Astrocyte of the spinal cord (primary cell): ENCODE measurements at regions not wholly inside any gene's neighbourhood (a gene's known extent, or its start where the extent isn't known, plus 50 kb on each side); places are given as distances from the start of the nearest gene placed in this dataset.

Source experiments
- DNase-seq: peaks from one replicate; pipeline ENCODE4 v3.0.0; 2011; ENCODE audit warnings: low read depth, low spot score
- H3K4me3 ChIP-seq: 2 replicates; pipeline ENCODE4 v1.5.1; 2011; ENCODE audit warnings: low read depth, mild to moderate bottlenecking, low read length, moderate library complexity
- in situ Hi-C: cut with HindIII; loops from 2 replicates; pipeline ENCODE4 v1.10.0; 2017; ENCODE audit warnings: low sequenced_read_pairs
- TF ChIP-seq, protein P1 (sequence below): IDR thresholded peaks from 2 replicates; pipeline ENCODE4 v1.5.1; 2012; ENCODE audit warnings: low read depth, mild to moderate bottlenecking, low read length, inconsistent platforms

GRCh38 chr2:147681093-147681492 lies 163.7 kb upstream of the ACVR2A start:
- no peak overlapping the region for H3K4me3 ChIP-seq
- in situ Hi-C loops, result no loop called here
- TF ChIP-seq, protein P1, sequence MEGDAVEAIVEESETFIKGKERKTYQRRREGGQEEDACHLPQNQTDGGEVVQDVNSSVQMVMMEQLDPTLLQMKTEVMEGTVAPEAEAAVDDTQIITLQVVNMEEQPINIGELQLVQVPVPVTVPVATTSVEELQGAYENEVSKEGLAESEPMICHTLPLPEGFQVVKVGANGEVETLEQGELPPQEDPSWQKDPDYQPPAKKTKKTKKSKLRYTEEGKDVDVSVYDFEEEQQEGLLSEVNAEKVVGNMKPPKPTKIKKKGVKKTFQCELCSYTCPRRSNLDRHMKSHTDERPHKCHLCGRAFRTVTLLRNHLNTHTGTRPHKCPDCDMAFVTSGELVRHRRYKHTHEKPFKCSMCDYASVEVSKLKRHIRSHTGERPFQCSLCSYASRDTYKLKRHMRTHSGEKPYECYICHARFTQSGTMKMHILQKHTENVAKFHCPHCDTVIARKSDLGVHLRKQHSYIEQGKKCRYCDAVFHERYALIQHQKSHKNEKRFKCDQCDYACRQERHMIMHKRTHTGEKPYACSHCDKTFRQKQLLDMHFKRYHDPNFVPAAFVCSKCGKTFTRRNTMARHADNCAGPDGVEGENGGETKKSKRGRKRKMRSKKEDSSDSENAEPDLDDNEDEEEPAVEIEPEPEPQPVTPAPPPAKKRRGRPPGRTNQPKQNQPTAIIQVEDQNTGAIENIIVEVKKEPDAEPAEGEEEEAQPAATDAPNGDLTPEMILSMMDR, result no peak
- DNase-seq, result no peak

DNA sequence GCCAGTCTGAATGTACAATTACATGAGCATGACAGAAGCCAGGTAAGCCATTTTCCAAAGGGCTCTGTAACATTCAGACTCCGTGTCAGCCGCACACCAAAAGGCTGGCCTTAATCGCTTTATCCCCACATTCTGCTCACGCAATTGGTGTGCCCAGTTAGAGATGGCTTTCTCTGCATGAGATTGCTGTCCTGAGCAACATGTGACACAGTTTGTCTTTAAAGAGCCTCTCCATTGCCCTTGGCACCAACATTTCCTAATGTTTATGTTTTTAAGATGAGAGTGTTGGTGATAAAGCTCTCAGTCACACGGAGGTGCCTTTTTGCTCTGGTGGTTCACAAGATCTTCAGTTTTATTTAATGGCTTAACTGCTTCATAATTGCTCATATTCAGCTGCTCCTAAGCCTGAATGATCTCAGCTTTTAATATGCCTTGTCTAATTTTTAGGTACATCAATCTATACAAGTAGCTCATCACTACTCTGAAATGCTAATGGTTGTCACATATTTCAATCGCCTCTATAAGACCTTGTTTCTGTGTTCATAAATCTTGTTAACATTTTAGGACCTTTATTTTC lies 164.8 kb upstream of the ACVR2A start:
- DNase-seq, result no peak
- TF ChIP-seq, protein P1, result no peak
- in situ Hi-C loops, result no loop called here
- no peak overlapping the region for H3K4me3 ChIP-seq

DNA sequence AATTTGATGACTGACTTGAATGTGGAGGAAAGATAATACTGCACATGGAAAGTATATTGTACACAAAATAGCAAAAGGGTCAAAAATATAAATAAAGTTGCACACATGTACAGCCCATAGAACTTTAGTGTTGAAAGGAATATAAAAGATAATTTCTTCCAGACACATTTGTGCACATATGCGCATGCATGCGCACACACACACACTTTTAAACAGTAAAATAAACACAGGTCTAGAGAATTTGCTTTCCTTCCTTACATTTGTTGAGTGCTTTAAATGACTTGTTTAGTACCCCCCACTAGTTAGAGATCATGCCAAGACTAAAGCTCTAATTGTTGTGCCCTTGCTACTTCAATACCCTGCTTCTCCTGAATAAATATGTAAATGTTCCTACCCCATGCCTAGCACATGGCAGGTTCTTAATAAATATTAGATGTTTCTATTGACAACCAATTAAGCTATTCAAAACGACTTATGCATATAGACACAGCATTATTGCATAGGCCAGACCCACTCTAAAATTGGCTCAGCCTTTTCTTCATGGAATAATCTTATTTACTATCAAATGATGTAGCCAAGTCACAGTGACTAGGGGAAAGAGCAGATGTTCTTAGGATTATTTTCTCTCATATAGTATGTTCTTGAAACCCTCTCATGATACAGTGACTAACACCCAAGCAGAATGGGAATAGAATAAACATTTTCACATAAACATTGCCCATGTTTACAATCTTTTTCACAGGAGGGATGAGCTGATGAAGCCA lies 165.5 kb upstream of the ACVR2A start:
- TF ChIP-seq, protein P1, result no peak
- H3K4me3 ChIP-seq, result no peak overlapping the region
- DNase-seq, result no peak
- in situ Hi-C loops, result no loop called here

DNA sequence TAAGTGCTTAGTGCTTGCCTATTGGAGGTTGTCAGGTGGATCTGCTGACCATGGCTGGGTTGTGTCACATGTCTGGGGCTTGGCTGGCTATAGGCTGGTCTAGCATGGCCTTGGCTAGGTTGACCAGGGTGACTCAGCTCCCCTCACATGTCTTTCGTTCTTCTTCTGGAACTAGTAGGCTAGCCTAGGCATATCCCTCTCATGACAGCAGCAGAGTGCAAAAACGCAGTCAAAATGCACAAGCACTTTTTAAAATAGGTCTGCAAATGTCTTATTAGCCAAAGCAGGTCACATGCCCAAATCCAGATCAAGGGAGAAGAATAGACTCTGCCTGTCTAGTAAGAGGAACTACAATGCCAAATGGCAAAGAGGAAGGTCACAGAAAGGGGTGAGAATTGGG lies 179.7 kb upstream of the ACVR2A start:
- TF ChIP-seq, protein P1, result no peak
- no peak overlapping the region for H3K4me3 ChIP-seq
- DNase-seq, result no peak
- in situ Hi-C loops, result no loop called here

- TF ChIP-seq, protein P1, result no peak
- DNase-seq, result no peak
- H3K4me3 ChIP-seq, result no peak overlapping the region
- in situ Hi-C loops, result no loop called here
Observed at GRCh38 chr2:147663962-147664361, 180.9 kb upstream of the ACVR2A start.

DNA sequence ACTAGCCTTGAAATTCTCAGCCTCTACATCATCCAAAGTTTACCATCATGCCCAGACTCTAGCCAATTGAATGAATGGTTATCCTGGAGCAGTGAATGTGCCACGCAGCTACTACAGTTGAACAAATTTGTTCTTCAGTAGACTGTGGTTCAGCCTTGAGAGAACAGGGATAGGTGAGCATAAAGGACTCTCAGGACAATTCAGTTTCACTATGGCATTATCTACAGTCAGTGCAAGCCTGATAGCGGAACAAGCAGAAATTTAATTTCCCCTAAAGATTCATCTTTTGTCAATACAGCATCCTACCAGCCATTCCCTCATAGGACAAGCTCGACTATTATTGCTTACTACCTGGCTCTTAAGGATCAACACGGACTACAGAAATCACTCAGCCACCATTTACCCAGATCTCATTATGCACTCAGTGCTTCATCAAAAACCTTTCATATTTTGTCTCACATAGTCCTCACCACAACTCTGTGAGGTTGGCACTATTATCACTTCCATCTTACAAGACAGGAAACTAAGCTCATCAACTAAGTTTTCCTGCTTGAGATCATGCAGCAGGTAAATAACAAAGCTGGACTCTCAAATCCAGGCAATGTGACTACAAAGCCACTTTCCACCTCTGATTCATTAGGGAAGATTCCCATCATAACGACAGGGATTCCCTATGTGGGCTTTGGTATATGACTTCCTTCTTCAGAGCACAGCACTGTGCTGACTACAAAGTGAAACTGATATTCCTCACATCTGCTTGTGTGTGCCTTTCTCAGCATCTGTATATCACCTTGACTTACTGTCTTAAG lies 181.5 kb upstream of the ACVR2A start:
- no peak overlapping the region for H3K4me3 ChIP-seq
- DNase-seq, result no peak
- in situ Hi-C loops, result no loop called here
- TF ChIP-seq, protein P1, result no peak
